HTR-8/SVneo (cell line): ENCODE measurements at regions not wholly inside any gene's neighbourhood (a gene's known extent, or its start where the extent isn't known, plus 50 kb on each side); places are given as distances from the start of the nearest gene placed in this dataset.
A peak's percentile ranks its signal among the peaks of the same experiment; 100 is the strongest.
"Not testable (repeated sequence)": the region's sequence is repeated elsewhere in the genome, so short reads cannot be mapped to it uniquely, and the experiment has no call there.

Source experiments
- DNase-seq: peaks from one replicate; pipeline ENCODE4 v3.0.0; 2011; ENCODE audit warnings: low spot score, mixed read lengths; ENCODE audit not compliant: insufficient read length
- FAIRE-seq: peaks from 2 replicates; lab custom pipeline; 2011; peaks lifted over from hg19 to GRCh38; lab: Jason Lieb, UNC

- FAIRE-seq (peak; percentile 31), DNase-seq (peak; percentile 23)
Measured at GRCh38 chr2:234410526-234410925, 86.4 kb downstream of the ARL4C start.

DNA sequence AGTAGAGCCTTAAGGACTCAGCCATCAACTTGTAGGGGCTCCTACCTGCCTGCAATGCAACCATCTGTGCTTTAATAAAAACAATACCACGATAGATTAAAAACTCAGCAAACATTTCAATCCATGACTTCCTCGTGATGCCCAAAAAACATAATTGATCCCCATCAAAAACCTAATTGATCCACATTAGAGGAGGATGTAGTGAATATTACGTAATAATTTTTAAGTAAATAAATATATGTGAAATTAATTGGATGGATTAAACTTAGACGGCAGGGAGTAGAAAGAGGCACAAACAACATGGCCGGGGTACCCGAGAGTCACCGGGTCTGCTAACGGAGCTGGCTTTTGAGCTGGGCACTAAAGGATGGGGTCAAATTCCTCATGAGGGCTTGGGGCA, 87.3 kb downstream of the ARL4C start:
- DNase-seq: no peak
- no peak for FAIRE-seq

DNA sequence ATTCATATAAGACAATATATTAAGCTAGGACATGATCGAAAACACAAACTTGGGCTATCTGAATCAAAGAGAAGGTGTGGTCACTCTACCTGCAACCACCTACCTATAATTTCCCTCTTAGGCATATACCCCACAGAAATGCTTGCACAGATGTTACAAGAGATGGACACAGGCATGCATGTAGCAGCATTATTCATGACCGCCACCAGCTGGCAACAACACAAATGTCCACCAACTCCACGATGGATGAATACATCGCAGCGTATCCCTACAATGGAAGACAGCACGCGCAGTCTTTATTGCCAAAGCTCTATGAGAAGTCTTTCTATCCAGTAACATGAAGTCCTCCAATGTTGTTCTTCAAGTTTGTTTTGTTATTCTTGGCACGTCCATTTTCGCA, 90.8 kb downstream of the ARL4C start:
- no peak for DNase-seq
- no peak for FAIRE-seq

DNA sequence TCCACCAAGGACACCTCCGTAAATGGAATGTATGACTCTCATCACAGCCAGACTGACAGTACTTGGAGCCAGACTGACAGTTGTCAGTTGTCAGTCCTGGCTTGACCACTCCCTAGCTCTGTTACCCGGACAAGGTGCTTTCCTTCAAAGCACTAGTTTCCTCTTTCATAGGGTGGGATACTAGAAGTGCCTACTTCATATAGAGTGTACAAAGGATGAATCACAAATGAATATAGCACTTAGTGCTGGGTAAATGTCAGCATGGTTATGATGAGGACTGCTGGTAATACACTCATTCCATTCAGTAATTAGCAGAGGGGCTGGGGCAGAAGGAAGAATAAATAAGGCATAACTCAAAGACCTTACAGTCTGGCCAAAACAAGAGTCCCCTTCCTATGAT, 91.4 kb downstream of the ARL4C start:
- FAIRE-seq (no peak), DNase-seq (no peak)

GRCh38 chr2:234404957-234405356, 91.9 kb downstream of the ARL4C start:
- DNase-seq: no peak
- FAIRE-seq: no peak

DNA sequence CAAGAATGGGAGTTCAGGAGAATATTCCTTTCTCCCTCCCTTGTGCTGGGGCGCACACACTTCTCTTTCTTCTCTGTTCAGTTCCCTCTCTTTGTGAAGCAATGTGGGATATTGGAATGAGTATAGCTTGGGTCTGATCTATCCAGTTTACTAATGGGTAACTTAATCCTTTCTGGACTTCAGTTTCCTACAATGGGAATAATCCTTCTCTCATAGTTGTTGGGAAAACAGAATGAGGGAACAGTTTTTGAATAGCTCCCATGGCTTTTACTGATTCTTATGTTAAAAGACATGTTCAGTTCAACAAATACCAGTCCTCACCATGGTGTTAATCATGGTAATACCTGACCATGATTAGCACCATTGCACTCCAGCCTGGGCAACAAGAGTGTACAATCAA, 93.1 kb downstream of the ARL4C start:
- no peak for FAIRE-seq

DNA sequence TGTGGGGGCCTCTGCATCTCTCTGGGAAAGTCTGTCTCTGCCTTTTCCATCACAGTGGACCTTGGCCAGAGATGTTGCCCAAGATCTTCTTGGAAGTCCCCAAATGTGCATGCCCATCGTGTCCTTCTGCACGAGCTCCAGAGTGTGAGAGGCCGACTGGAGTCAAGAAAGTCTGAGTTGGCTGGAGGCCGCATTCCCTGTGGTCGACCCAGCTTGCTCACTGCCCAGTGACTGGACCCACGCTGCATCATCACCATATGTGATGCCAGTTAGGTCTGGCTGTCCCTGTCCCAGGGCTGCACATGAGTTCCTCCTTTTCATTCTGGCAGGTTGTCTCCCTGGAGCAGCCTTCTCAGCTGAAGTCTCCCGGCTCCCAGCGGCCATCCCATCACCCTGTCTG, 93.8 kb downstream of the ARL4C start:
- DNase-seq (no peak), FAIRE-seq (no peak)

More for the DNA sequence above, 93.1 kb downstream of the ARL4C start:
- no peak for DNase-seq

DNA sequence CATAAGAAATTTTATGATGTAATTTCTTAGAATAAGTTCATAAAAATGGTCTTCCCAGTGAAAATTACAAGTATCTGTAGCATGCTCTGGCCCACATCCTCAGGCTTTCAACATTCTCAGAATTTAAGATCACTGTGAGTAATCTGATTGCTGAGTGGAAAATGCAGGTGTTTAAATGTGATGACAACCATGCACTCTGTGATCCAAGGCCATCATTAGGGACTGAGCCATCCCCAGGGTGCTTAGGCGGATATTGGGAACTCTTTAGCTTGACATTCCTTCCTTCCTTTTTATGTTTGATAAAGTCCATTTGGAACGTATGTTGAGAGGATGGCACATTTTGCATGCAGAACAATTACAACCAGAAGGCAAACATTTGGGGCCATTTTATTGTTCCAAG, 95.5 kb downstream of the ARL4C start:
- FAIRE-seq: no peak

GRCh38 chr2:234399451-234400246, 97.2 kb downstream of the ARL4C start:
- no peak for FAIRE-seq
- DNase-seq: no peak

More for the DNA sequence above, 95.5 kb downstream of the ARL4C start:
- DNase-seq: no peak

GRCh38 chr2:234398531-234398930, 98.3 kb downstream of the ARL4C start:
- DNase-seq (no peak), FAIRE-seq (no peak)

- DNase-seq: no peak
- FAIRE-seq: no peak
Measured at GRCh38 chr2:234395891-234396420, 100.9 kb downstream of the ARL4C start.

DNA sequence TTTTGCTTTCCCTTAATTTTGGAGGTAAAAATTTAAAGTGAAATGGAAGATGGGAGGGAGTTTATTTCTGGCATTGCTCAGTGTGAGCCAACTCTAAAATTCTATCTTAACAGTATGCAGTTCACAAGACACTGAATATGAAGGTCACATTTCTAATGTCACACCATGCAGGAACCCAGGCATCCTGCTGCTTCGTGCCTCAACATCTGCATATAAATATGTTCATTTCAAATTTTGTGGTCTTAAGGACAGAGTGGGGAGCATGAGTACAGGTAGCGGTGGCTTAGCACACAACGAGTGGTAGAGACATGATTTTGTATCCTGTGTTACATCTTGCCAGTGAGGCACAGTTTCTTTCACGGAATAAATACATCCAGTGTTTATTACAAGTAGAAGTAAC, 102.4 kb downstream of the ARL4C start:
- FAIRE-seq: no peak

GRCh38 chr2:234393354-234393753, 103.5 kb downstream of the ARL4C start:
- FAIRE-seq: no peak

More for the DNA sequence above, 102.4 kb downstream of the ARL4C start:
- no peak for DNase-seq

DNA sequence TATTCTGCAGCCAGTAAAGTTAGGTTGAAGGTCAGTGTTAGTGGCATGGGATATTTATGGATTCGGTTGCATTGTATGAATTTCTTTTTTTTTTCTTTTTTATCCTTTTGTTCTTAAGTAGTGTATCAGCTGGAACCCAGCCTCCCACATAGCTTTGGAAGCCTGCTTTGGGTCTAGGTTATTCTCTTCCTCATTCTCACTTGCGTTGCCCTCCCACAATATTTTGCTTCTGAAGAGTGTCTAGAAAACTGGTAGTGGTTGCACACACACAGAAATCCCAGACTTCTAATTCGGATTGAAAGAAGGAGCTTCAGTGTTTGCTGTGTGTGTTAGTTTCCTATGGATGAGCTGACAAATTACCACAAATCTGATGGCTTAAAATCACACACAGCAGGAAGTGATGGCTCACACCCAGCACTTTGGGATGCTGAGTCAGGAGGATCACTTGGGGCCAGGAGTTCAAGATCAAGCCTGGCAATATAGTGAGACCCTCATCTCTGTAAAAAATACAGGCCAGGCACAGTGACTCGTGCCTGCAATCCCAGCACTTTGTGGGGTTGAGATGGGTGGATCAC, 104.8 kb downstream of the ARL4C start:
- DNase-seq: no peak
- FAIRE-seq: no peak

More at GRCh38 chr2:234393354-234393753, 103.5 kb downstream of the ARL4C start:
- DNase-seq: no peak

DNA sequence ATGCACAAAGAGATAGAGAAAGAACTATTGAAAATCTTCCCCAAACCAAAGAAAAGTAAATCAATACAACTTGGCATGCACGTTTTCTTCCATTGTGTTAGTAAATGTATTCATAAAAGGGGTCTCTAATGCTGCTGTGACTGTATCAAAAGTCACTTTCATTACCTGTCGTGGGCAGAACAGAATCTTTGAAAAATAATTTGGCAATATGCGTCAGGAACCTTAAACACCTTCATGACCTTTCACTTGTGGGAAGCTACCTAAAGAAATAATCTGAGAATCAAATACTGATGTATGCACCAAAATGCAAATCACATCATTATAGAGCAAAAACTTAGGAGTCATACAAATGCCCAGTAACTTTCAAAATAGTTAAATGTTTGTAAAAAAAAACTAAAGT, 105.3 kb downstream of the ARL4C start:
- no peak for FAIRE-seq
- DNase-seq: no peak

DNA sequence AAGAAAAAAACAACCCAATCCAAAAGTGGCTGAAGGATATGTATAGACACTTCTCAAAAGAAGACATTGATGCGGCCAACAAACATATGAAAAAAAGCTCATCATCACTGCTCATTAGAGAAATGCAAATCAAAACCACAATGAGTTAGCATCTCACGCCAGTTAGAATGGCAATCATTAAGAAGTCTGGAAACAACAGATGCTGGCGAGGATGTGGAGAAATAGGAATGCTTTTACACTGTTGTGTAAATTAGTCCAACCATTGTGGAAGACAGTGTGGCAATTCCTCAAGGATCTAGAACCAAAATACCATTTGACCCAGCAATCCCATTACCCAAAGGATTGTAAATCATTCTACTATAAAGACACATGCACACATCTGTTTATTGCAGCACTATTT, 107.2 kb downstream of the ARL4C start:
- FAIRE-seq, DNase-seq: not testable (repeated sequence)

- FAIRE-seq: no peak
Measured at GRCh38 chr2:234388591-234388990, 108.3 kb downstream of the ARL4C start.

DNA sequence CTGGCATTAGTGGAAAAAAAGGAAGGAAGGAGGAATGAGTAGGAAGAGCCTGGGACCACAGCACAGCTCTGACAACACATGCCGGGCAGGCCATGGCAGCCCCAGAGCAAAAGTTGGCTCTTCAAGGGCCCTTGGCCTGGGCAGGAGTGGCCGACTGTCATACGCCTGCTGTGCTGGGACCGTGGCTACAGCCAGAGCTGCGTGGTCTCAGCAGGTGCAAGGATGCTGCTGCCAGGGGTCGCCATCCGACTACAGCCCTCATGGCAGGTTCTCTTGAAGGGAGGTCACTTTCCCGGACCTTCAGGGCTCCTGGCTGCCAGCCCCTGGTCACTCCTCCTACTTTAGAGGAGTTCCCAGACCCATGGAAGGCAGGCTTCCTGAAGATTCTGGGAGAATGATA, 109.9 kb downstream of the ARL4C start:
- DNase-seq: no peak
- no peak for FAIRE-seq

More at GRCh38 chr2:234388591-234388990, 108.3 kb downstream of the ARL4C start:
- DNase-seq: no peak

- FAIRE-seq (no peak), DNase-seq (no peak)
Measured at GRCh38 chr2:234382131-234382530, 114.8 kb downstream of the ARL4C start.

DNA sequence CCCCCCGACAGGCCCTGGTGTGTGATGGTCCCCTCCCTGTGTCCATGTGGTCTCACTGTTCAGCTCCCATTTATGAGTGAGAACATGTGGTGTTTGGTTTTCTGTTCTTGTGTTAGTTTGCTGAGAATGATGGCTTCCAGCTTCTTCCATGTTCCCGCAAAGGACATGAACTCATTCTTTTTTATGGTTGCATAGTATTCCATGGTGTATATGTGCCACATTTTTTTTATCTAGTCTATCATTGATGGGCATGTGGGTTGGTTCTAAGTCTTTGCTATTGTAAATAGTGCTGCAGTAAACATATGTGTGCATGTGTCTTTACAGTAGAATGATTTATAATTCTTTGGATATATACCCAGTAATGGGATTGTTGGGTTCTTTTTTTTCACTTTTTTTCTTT, 117.9 kb downstream of the ARL4C start:
- DNase-seq, FAIRE-seq: not testable (repeated sequence)

- DNase-seq (no peak), FAIRE-seq (no peak)
Measured at GRCh38 chr2:234378440-234378839, 118.4 kb downstream of the ARL4C start.
